ENCODE measurements at regions not wholly inside any gene's neighbourhood (a gene's known extent, or its start where the extent isn't known, plus 50 kb on each side); places are given as distances from the start of the nearest gene placed in this dataset.

DNA sequence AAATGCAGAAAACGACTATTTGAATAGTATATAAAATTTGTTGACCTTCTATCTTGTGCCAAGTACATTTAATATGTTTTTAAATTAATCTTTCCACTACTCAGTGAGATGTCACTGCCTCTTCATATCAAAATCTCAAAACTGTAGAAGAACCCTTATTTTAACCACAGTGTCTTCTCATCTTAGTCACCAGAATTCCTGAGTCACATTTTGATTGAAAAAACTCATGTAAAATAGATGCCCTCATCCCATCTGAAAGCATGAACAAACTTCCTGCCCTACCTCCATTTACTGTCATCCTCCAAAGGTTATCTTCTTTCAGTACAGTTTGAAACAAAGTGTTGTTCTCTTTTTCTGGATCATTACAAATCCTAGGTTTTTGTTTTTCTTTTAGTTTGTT is 1215.4 kb downstream of the PCDH9 start:
- Histone ChIP-seq H3K4me3 (ENCODE audit: low read depth, low read length) (no peak overlapping the region), H3K4me1 (ENCODE audit: control insufficient read depth, insufficient read depth, low read length) (no peaks in the 10 kb centered on the region), H3K27ac (ENCODE audit: low read depth, low read length) (no peak overlapping the region), H3K9ac (ENCODE audit: low read length) (no peak overlapping the region), H3K36me3 (ENCODE audit: control insufficient read depth, insufficient read depth, low read length) (no peaks in the 10 kb centered on the region), H3K27me3 (ENCODE audit: control insufficient read depth, insufficient read depth, low read length) (no peaks in the 10 kb centered on the region), H3K9me3 (ENCODE audit: control insufficient read depth, insufficient read depth, low read depth, low read length) (no peaks in the 10 kb centered on the region)

DNA sequence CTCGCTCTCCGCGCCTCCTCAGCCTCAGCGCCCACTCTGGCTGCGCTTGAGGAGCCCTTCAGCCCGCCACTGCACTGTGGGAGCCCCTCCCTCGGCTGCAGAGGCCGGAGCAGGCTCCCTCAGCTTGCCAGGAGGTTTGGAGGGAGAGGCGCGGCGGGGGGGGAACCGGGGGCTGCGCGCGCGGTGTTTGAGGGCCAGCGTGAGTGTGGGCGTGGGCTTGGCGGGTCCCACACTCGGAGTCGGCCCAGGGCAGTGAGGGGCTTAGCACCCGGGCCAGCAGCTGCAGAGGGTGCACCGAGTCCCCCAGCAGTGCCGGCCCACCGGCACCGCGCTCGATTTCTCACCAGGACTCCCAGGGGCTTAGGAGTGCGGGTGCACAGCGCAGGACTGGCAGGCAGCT is 1220.9 kb downstream of the PCDH9 start:
- Histone ChIP-seq H3K27me3 (ENCODE audit: control insufficient read depth, insufficient read depth, low read length) (no peaks in the 10 kb centered on the region), H3K4me1 (ENCODE audit: control insufficient read depth, insufficient read depth, low read length) (no peaks in the 10 kb centered on the region), H3K27ac (ENCODE audit: low read depth, low read length) (no peak overlapping the region), H3K4me3 (ENCODE audit: low read depth, low read length) (no peak overlapping the region), H3K36me3 (ENCODE audit: control insufficient read depth, insufficient read depth, low read length) (no peaks in the 10 kb centered on the region), H3K9me3 (ENCODE audit: control insufficient read depth, insufficient read depth, low read depth, low read length) (no peaks in the 10 kb centered on the region), H3K9ac (ENCODE audit: low read length) (no peak overlapping the region)

DNA sequence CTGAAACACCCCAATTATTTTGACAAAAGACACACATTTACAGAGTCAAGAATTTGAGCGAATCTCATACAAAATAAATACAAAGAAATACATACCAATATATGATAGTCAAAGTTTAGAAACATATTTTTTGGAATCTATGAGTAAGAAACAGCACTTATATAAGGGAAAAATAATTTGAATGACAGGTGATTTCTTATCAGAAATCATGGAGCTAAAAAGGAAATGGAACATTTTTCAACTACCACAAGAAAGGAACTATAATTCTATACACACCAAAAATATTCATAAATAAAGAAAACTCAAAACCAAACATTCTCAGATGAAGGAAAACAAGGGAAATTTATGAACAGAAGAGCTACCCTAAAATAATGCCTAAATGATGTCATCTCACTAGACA is 1226.6 kb downstream of the PCDH9 start:
- Histone ChIP-seq H3K27me3 (ENCODE audit: control insufficient read depth, insufficient read depth, low read length) (no peaks in the 10 kb centered on the region), H3K36me3 (ENCODE audit: control insufficient read depth, insufficient read depth, low read length) (no peaks in the 10 kb centered on the region), H3K4me3 (ENCODE audit: low read depth, low read length) (no peak overlapping the region), H3K4me1 (ENCODE audit: control insufficient read depth, insufficient read depth, low read length) (no peaks in the 10 kb centered on the region), H3K9me3 (ENCODE audit: control insufficient read depth, insufficient read depth, low read depth, low read length) (peaks cover 4% of the 10 kb centered on the region; the same call in 1 of the 2 replicates), H3K9ac (ENCODE audit: low read length) (no peak overlapping the region), H3K27ac (ENCODE audit: low read depth, low read length) (no peak overlapping the region)

DNA sequence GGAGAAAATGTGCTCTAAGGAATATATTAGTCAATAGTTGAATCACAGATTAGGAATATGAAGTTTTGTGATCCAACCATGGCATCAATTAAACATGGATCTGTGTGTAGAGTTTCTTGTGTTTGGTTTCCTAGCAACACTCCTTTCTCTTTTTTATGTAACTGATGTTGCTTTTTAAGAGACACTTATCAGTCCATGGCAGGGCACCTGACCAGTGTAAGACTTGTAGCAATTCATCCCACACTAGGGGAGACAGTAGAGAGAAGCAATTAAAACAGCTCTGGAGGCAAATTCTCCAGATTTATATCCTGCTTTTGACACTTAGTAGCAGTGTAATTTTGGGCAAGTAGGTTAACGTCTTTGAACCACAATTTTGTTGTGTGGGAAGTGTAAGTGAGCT is 1229.0 kb downstream of the PCDH9 start:
- Histone ChIP-seq H3K4me3 (ENCODE audit: low read depth, low read length) (no peak overlapping the region), H3K9ac (ENCODE audit: low read length) (no peak overlapping the region), H3K36me3 (ENCODE audit: control insufficient read depth, insufficient read depth, low read length) (no peaks in the 10 kb centered on the region), H3K27me3 (ENCODE audit: control insufficient read depth, insufficient read depth, low read length) (no peaks in the 10 kb centered on the region), H3K4me1 (ENCODE audit: control insufficient read depth, insufficient read depth, low read length) (no peaks in the 10 kb centered on the region), H3K27ac (ENCODE audit: low read depth, low read length) (no peak overlapping the region), H3K9me3 (ENCODE audit: control insufficient read depth, insufficient read depth, low read depth, low read length) (peaks cover 4% of the 10 kb centered on the region; the same call in 1 of the 2 replicates)

DNA sequence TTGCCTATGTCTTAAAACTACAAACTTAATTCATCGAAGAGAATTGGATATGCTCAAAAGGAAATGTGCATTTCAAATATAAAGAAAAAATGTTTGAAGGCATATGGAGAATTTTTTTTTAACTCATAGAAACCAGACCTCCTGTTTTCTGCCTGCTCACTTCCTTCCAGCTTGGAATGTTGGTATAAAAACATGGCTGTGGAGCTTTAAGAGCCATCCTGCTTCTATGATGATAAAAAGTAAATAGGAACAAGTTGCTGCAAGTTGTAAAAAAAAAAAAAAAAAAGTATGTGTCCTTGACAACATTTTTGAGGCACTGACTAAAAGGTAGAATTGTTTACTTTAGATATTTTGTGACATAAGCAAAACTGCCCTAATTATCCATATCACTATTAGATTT is 1230.7 kb downstream of the PCDH9 start:
- no peaks in the 10 kb centered on the region for H3K27me3 ChIP-seq (ENCODE audit: control insufficient read depth, insufficient read depth, low read length)

DNA sequence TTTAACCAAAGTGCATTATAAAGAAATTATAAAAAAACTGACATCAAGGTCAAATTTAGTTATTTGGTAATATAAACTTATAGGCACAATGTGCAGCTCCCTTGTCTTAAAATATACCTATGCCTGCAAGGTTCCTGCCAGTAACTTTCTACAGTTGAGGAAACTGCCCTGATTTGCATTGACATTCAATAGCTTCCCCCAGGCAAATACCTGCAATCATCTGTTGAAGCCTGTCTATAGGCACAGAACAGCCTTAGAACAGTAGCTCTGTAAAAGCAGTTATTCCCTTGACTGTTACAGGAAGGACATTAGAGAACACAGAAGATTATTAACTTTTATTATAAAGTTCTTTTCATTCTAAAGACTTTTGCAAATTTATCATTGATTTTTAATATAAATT is 1239.5 kb downstream of the PCDH9 start:
- H3K4me3 ChIP-seq (ENCODE audit: low read depth, low read length): no peak overlapping the region
- no peak overlapping the region for H3K9ac ChIP-seq (ENCODE audit: low read length)
- no peaks in the 10 kb centered on the region for H3K27me3 ChIP-seq (ENCODE audit: control insufficient read depth, insufficient read depth, low read length)
- H3K4me1 ChIP-seq (ENCODE audit: control insufficient read depth, insufficient read depth, low read length): no peaks in the 10 kb centered on the region
- H3K27ac ChIP-seq (ENCODE audit: low read depth, low read length): no peak overlapping the region
- no peaks in the 10 kb centered on the region for H3K36me3 ChIP-seq (ENCODE audit: control insufficient read depth, insufficient read depth, low read length)
- H3K9me3 ChIP-seq (ENCODE audit: control insufficient read depth, insufficient read depth, low read depth, low read length): no peaks in the 10 kb centered on the region

More for the DNA sequence above, 1230.7 kb downstream of the PCDH9 start:
- Histone ChIP-seq H3K9me3 (ENCODE audit: control insufficient read depth, insufficient read depth, low read depth, low read length) (peaks cover 4% of the 10 kb centered on the region; the same call in 1 of the 2 replicates), H3K4me1 (ENCODE audit: control insufficient read depth, insufficient read depth, low read length) (no peaks in the 10 kb centered on the region), H3K27ac (ENCODE audit: low read depth, low read length) (no peak overlapping the region), H3K36me3 (ENCODE audit: control insufficient read depth, insufficient read depth, low read length) (no peaks in the 10 kb centered on the region), H3K4me3 (ENCODE audit: low read depth, low read length) (no peak overlapping the region), H3K9ac (ENCODE audit: low read length) (no peak overlapping the region)

DNA sequence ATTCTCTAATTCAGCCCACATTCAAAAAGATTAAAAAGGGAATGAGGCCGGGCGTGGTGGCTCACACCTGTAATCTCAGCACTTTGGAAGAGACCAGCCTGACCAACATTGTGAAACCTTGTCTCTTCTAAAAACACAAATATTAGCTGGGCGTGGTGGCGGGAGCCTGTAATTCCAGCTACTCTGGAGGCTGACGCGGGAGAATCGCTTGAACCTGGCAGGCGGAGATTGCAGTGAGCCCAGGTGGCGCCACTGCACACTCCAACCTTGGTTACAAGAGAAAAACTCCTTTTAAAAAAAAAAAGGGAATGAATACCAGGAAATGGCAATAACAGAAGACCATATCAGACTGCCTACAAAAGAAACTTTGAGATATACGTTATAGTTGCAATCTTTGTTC is 1244.5 kb downstream of the PCDH9 start:
- no peaks in the 10 kb centered on the region for H3K36me3 ChIP-seq (ENCODE audit: control insufficient read depth, insufficient read depth, low read length)
- H3K9ac ChIP-seq (ENCODE audit: low read length): no peak overlapping the region
- no peaks in the 10 kb centered on the region for H3K27me3 ChIP-seq (ENCODE audit: control insufficient read depth, insufficient read depth, low read length)
- H3K4me1 ChIP-seq (ENCODE audit: control insufficient read depth, insufficient read depth, low read length): no peaks in the 10 kb centered on the region
- no peaks in the 10 kb centered on the region for H3K9me3 ChIP-seq (ENCODE audit: control insufficient read depth, insufficient read depth, low read depth, low read length)
- H3K27ac ChIP-seq (ENCODE audit: low read depth, low read length): no peak overlapping the region
- H3K4me3 ChIP-seq (ENCODE audit: low read depth, low read length): no peak overlapping the region

DNA sequence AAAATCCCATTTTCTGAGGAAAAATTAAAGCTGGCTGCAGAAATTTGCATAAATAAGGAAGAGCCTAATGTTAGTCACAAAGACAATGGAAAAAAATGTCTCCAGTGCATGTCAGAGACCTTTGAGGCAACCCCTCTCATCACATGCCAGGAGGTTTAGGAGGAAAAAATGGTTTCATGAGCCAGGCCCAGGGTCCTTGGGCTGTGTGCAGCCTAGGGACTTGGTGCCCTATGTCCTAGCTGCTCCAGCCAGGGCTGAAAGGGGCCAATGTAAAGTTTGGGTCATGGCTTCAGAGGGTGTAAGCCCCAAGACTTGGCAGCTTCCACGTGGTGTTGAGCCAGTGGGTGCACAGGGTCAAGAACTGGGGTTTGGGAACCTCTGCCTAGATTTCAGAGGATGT is 1252.6 kb downstream of the PCDH9 start:
- Histone ChIP-seq H3K9ac (ENCODE audit: low read length) (no peak overlapping the region), H3K27ac (ENCODE audit: low read depth, low read length) (no peak overlapping the region), H3K36me3 (ENCODE audit: control insufficient read depth, insufficient read depth, low read length) (no peaks in the 10 kb centered on the region), H3K9me3 (ENCODE audit: control insufficient read depth, insufficient read depth, low read depth, low read length) (peaks cover 35% of the 10 kb centered on the region), H3K4me3 (ENCODE audit: low read depth, low read length) (no peak overlapping the region), H3K4me1 (ENCODE audit: control insufficient read depth, insufficient read depth, low read length) (no peaks in the 10 kb centered on the region), H3K27me3 (ENCODE audit: control insufficient read depth, insufficient read depth, low read length) (no peaks in the 10 kb centered on the region)

DNA sequence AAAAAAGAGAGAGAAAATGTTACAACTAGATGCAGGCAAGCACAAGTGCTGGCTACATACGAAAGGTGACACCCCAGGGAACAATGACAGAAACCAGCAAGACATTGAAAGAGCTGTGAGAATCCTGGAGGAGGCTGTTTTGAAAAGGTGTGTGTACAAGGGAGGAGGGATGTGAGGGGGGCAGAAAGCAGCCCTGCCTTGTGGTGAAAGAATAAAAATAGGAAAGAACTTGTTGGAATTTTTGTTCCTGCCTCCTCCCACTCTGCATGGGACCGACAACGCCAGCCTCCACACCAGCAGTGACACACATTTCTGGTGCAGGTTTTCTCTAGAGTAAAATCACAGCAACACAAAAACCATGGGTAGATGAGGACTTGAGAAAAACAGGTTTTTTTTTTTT is 1258.6 kb downstream of the PCDH9 start:
- H3K4me1 ChIP-seq (ENCODE audit: control insufficient read depth, insufficient read depth, low read length): peaks cover 9% of the 10 kb centered on the region; the same call in 1 of the 2 replicates
- H3K27ac ChIP-seq (ENCODE audit: low read depth, low read length): no peak overlapping the region
- H3K4me3 ChIP-seq (ENCODE audit: low read depth, low read length): no peak overlapping the region
- no peaks in the 10 kb centered on the region for H3K36me3 ChIP-seq (ENCODE audit: control insufficient read depth, insufficient read depth, low read length)
- H3K27me3 ChIP-seq (ENCODE audit: control insufficient read depth, insufficient read depth, low read length): no peaks in the 10 kb centered on the region
- no peak overlapping the region for H3K9ac ChIP-seq (ENCODE audit: low read length)
- peaks cover 17% of the 10 kb centered on the region; the same call in 1 of the 2 replicates for H3K9me3 ChIP-seq (ENCODE audit: control insufficient read depth, insufficient read depth, low read depth, low read length)

DNA sequence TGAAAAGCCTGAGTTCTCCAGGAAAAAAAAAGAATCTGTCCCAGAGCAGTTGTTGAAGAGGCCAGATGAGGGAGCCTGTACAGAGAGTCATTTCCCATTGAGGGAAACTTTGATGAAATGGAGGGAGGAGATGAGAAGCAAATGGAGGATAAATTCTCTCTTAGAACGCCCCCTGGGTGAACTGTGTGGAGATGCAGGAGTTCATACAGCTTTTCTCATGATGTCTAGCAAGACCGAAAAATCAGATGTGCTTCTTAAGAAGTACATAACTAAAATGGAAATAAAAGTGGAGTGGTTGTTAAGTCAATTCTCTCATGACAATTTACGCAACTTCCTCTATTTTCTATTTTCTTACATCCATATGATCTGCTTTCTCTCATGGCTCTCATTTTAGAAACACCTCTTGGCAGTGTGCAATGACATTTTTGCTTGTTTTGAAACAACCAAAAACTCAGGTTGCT is 1263.1 kb downstream of the PCDH9 start:
- Histone ChIP-seq H3K4me1 (ENCODE audit: control insufficient read depth, insufficient read depth, low read length) (peaks cover 9% of the 10 kb centered on the region; the same call in 1 of the 2 replicates), H3K4me3 (ENCODE audit: low read depth, low read length) (no peak overlapping the region), H3K27me3 (ENCODE audit: control insufficient read depth, insufficient read depth, low read length) (no peaks in the 10 kb centered on the region), H3K9ac (ENCODE audit: low read length) (no peak overlapping the region), H3K27ac (ENCODE audit: low read depth, low read length) (no peak overlapping the region), H3K9me3 (ENCODE audit: control insufficient read depth, insufficient read depth, low read depth, low read length) (no peaks in the 10 kb centered on the region), H3K36me3 (ENCODE audit: control insufficient read depth, insufficient read depth, low read length) (no peaks in the 10 kb centered on the region)

DNA sequence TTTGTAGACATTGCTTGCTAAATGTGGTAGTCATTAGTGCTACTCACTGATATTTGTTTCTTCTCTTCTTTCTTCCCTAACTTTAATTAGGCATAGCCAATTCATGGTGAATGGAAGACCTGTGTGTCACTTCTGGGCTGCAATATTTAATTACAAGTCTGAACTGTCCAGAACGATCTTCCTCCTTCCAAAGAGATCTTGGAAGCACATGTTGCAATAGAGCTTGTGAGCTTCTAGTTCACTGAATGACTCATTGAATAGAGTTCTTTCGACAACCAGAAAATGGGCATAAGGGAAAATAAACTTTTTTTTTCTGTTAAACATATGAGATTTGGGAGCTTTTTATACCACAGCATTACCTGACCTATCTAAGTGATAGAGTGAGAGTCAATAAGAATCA is 1264.6 kb downstream of the PCDH9 start:
- Histone ChIP-seq H3K9me3 (ENCODE audit: control insufficient read depth, insufficient read depth, low read depth, low read length) (no peaks in the 10 kb centered on the region), H3K9ac (ENCODE audit: low read length) (no peak overlapping the region), H3K4me1 (ENCODE audit: control insufficient read depth, insufficient read depth, low read length) (no peaks in the 10 kb centered on the region), H3K36me3 (ENCODE audit: control insufficient read depth, insufficient read depth, low read length) (no peaks in the 10 kb centered on the region), H3K4me3 (ENCODE audit: low read depth, low read length) (no peak overlapping the region), H3K27ac (ENCODE audit: low read depth, low read length) (no peak overlapping the region), H3K27me3 (ENCODE audit: control insufficient read depth, insufficient read depth, low read length) (no peaks in the 10 kb centered on the region)

DNA sequence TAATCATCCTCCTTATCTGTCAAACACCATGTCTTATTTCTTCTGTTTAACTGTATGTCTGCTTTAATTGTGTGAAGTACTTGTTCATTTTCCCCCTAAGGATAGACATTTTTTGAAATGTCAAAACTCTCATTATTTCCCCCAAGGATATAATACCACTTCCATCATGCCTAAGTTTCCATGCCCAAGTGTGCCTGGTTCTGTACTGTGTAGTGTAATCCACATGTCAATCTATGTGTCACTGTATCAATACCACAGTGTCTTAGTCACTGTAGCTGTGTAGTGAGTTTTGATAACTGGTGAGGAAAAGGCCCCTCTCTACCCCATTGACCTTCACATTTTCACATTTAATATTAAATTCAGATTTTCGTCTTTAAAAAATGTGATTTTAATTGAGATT is 1265.5 kb downstream of the PCDH9 start:
- no peaks in the 10 kb centered on the region; the same call in 1 of the 2 replicates for H3K9me3 ChIP-seq (ENCODE audit: control insufficient read depth, insufficient read depth, low read depth, low read length)
- no peak overlapping the region for H3K9ac ChIP-seq (ENCODE audit: low read length)
- H3K4me3 ChIP-seq (ENCODE audit: low read depth, low read length): no peak overlapping the region
- no peaks in the 10 kb centered on the region for H3K36me3 ChIP-seq (ENCODE audit: control insufficient read depth, insufficient read depth, low read length)
- H3K4me1 ChIP-seq (ENCODE audit: control insufficient read depth, insufficient read depth, low read length): no peaks in the 10 kb centered on the region
- no peak overlapping the region for H3K27ac ChIP-seq (ENCODE audit: low read depth, low read length)
- H3K27me3 ChIP-seq (ENCODE audit: control insufficient read depth, insufficient read depth, low read length): no peaks in the 10 kb centered on the region
